M059J (cell line): ENCODE measurements at regions not wholly inside any gene's neighbourhood (a gene's known extent, or its start where the extent isn't known, plus 50 kb on each side); places are given as distances from the start of the nearest gene placed in this dataset.
A peak's percentile ranks its signal among the peaks of the same experiment; 100 is the strongest.
"Not testable (repeated sequence)": the region's sequence is repeated elsewhere in the genome, so short reads cannot be mapped to it uniquely, and the experiment has no call there.

Source experiments
- DNase-seq: peaks from one replicate; pipeline ENCODE4 v3.0.0-alpha.2; 2012; ENCODE audit warnings: low read depth

GRCh38 chr5:136467632-136468031 is 102.3 kb upstream of the TRPC7 start:
- no peak for DNase-seq

GRCh38 chr5:136466041-136466415 is 100.7 kb upstream of the TRPC7 start:
- DNase-seq: no peak

GRCh38 chr5:136458481-136458880 is 93.1 kb upstream of the TRPC7 start:
- DNase-seq: no peak

- peak; percentile 35 for DNase-seq
These were observed 92.2 kb upstream of the TRPC7 start for GRCh38 chr5:136457390-136458013.

- DNase-seq: no peak
These were observed 90.1 kb upstream of the TRPC7 start for GRCh38 chr5:136455409-136455808.

GRCh38 chr5:136453986-136454758 is 88.8 kb upstream of the TRPC7 start:
- DNase-seq: no peak

GRCh38 chr5:136453199-136453598 is 87.9 kb upstream of the TRPC7 start:
- DNase-seq: no peak

GRCh38 chr5:136447576-136447975 is 82.2 kb upstream of the TRPC7 start:
- not testable (repeated sequence) for DNase-seq

- no peak for DNase-seq
These were observed 81.2 kb upstream of the TRPC7 start for GRCh38 chr5:136446565-136446964.

GRCh38 chr5:136444099-136444498 is 78.8 kb upstream of the TRPC7 start:
- DNase-seq: not testable (repeated sequence)

- DNase-seq: no peak
These were observed 74.0 kb upstream of the TRPC7 start for GRCh38 chr5:136439367-136439766.

- DNase-seq: peak; percentile 44
These were observed 70.7 kb upstream of the TRPC7 start for GRCh38 chr5:136435946-136436543.

- no peak for DNase-seq
These were observed 69.5 kb upstream of the TRPC7 start for GRCh38 chr5:136434795-136435194.

GRCh38 chr5:136432705-136433104 is 67.4 kb upstream of the TRPC7 start:
- DNase-seq: no peak

- peak; percentile 66 for DNase-seq
These were observed 64.7 kb upstream of the TRPC7 start for GRCh38 chr5:136430081-136430480.

- DNase-seq: peak; percentile 26
These were observed 62.1 kb upstream of the TRPC7 start for GRCh38 chr5:136427426-136427825.

GRCh38 chr5:136425921-136426320 is 60.6 kb upstream of the TRPC7 start:
- DNase-seq: no peak

GRCh38 chr5:136424835-136425584 is 59.7 kb upstream of the TRPC7 start:
- DNase-seq: peak; percentile 72

- peak; percentile 47 for DNase-seq
These were observed 58.7 kb upstream of the TRPC7 start for GRCh38 chr5:136423944-136424606.

- no peak for DNase-seq
These were observed 55.0 kb upstream of the TRPC7 start for GRCh38 chr5:136420168-136420898.

GRCh38 chr5:136418301-136418700 is 53.0 kb upstream of the TRPC7 start:
- DNase-seq: no peak
